H9 (cell line): ENCODE measurements at regions not wholly inside any gene's neighbourhood (a gene's known extent, or its start where the extent isn't known, plus 50 kb on each side); places are given as distances from the start of the nearest gene placed in this dataset.

Experiments used
- DNase-seq: peaks from one replicate; pipeline ENCODE4 v3.0.0-alpha.2; 2017
- H2AFZ ChIP-seq: one replicate; pipeline ENCODE4 v1.6.1; 2013; ENCODE audit warnings: mild to moderate bottlenecking, low read length, control low read depth, moderate library complexity
- H2AK5ac ChIP-seq: 2 replicates; pipeline ENCODE4 v1.6.1; 2013; ENCODE audit warnings: low read length, control low read depth, mixed read lengths; ENCODE audit not compliant: insufficient read length
- H2BK120ac ChIP-seq: one replicate; pipeline ENCODE4 v1.6.1; 2013; ENCODE audit warnings: low read depth, mild to moderate bottlenecking, low read length, control low read depth, inconsistent platforms; ENCODE audit not compliant: poor library complexity, severe bottlenecking
- H2BK12ac ChIP-seq: 2 replicates; pipeline ENCODE4 v1.6.1; 2013; ENCODE audit warnings: low read length, control low read depth, mixed read lengths, low read depth; ENCODE audit not compliant: insufficient read length
- H2BK15ac ChIP-seq: 2 replicates; pipeline ENCODE4 v1.6.1; 2013; ENCODE audit warnings: low read depth, low read length, control low read depth
- H2BK20ac ChIP-seq: one replicate; pipeline ENCODE4 v1.6.1; 2013; ENCODE audit warnings: low read depth, mild to moderate bottlenecking, low read length, control low read depth, inconsistent platforms; ENCODE audit not compliant: poor library complexity, severe bottlenecking
- H2BK5ac ChIP-seq: 2 replicates; pipeline ENCODE4 v1.6.1; 2013; ENCODE audit warnings: low read length, control low read depth, mixed read lengths; ENCODE audit not compliant: insufficient read length
- H3K14ac ChIP-seq: 2 replicates; pipeline ENCODE4 v1.6.1; 2013; ENCODE audit warnings: low read length, control low read depth; ENCODE audit not compliant: insufficient read depth
- H3K18ac ChIP-seq: 2 replicates; pipeline ENCODE4 v1.6.1; 2013; ENCODE audit warnings: low read depth, mild to moderate bottlenecking, mixed read lengths, low read length, control low read depth; ENCODE audit not compliant: insufficient read length
- H3K23ac ChIP-seq: 2 replicates; pipeline ENCODE4 v1.6.1; 2013; ENCODE audit warnings: low read length, control low read depth, mixed read lengths, low read depth; ENCODE audit not compliant: insufficient read length
- H3K23me2 ChIP-seq: 2 replicates; pipeline ENCODE4 v1.6.1; 2013; ENCODE audit warnings: low read depth, mild to moderate bottlenecking, mixed read lengths, low read length, control low read depth; ENCODE audit not compliant: insufficient read length, poor library complexity, severe bottlenecking
- H3K27ac ChIP-seq: 2 replicates; pipeline ENCODE4 v1.5.1; 2013; ENCODE audit warnings: low read length, control low read depth, mixed read lengths, low read depth; ENCODE audit not compliant: insufficient read length
- H3K27me3 ChIP-seq: 2 replicates; pipeline ENCODE4 v1.6.1; 2013; ENCODE audit warnings: low read length, control low read depth, inconsistent platforms; ENCODE audit not compliant: insufficient read depth
- H3K4ac ChIP-seq: 2 replicates; pipeline ENCODE4 v1.6.1; 2013; ENCODE audit warnings: low read depth, mild to moderate bottlenecking, control low read depth, inconsistent platforms, low read length, moderate library complexity
- H3K4me1 ChIP-seq: 2 replicates; pipeline ENCODE4 v1.6.1; 2013; ENCODE audit warnings: low read length, control low read depth, inconsistent platforms; ENCODE audit not compliant: insufficient read depth
- H3K4me2 ChIP-seq: 2 replicates; pipeline ENCODE4 v1.6.1; 2013; ENCODE audit warnings: low read length, control low read depth, mixed read lengths; ENCODE audit not compliant: insufficient read length, insufficient read depth
- H3K56ac ChIP-seq: 2 replicates; pipeline ENCODE4 v1.6.1; 2013; ENCODE audit warnings: low read depth, mild to moderate bottlenecking, mixed read lengths, low read length, control low read depth; ENCODE audit not compliant: insufficient read length
- H3K79me1 ChIP-seq: 2 replicates; pipeline ENCODE4 v1.6.1; 2013; ENCODE audit warnings: low read depth, mild to moderate bottlenecking, moderate library complexity, low read length, control low read depth, inconsistent platforms; ENCODE audit not compliant: insufficient read depth, poor library complexity, severe bottlenecking
- H3K79me2 ChIP-seq: 2 replicates; pipeline ENCODE4 v1.6.1; 2013; ENCODE audit warnings: low read length, control low read depth, inconsistent platforms; ENCODE audit not compliant: insufficient read depth
- H3K9ac ChIP-seq: 2 replicates; pipeline ENCODE4 v1.6.1; 2013; ENCODE audit warnings: low read length, control low read depth, mixed read lengths; ENCODE audit not compliant: insufficient read length; ENCODE audit errors: extremely low read depth
- H3K9me3 ChIP-seq: one replicate; pipeline ENCODE4 v1.6.1; 2013; ENCODE audit warnings: low read depth, low read length, inconsistent platforms; ENCODE audit not compliant: control insufficient read depth
- H3T11ph ChIP-seq: one replicate; pipeline ENCODE4 v1.6.1; 2013; ENCODE audit warnings: mild to moderate bottlenecking, low read length, control low read depth, inconsistent platforms
- H4K20me1 ChIP-seq: one replicate; pipeline ENCODE4 v1.6.1; 2013; ENCODE audit not compliant: control insufficient read depth, insufficient read length, insufficient read depth
- H4K5ac ChIP-seq: 2 replicates; pipeline ENCODE4 v1.6.1; 2013; ENCODE audit warnings: low read depth, mild to moderate bottlenecking, mixed read lengths, low read length, control low read depth; ENCODE audit not compliant: insufficient read length
- H4K8ac ChIP-seq: replicated peaks from 2 replicates; pipeline ENCODE4 v1.6.1; 2013; ENCODE audit warnings: low read length, control low read depth, mixed read lengths, low read depth; ENCODE audit not compliant: insufficient read length
- H4K91ac ChIP-seq: 2 replicates; pipeline ENCODE4 v1.6.1; 2013; ENCODE audit warnings: low read depth, mild to moderate bottlenecking, moderate library complexity, mixed read lengths, low read length, control low read depth; ENCODE audit not compliant: insufficient read length
- H3K27ac Mint-ChIP-seq, 3 experiments: 2 replicates in 2 of 3; 3 replicates in 1 of 3; pipeline ENCODE4 v1.8.0; 2020 to 2021; ENCODE audit warnings: mixed read lengths in 3 of 3, mild to moderate bottlenecking in 1 of 3, moderate library complexity in 1 of 3
- H3K27me3 Mint-ChIP-seq: 2 replicates; pipeline ENCODE4 v1.8.0; 2021; ENCODE audit warnings: low read depth, mild to moderate bottlenecking, moderate library complexity, mixed read lengths
- H3K36me3 Mint-ChIP-seq, 3 experiments: 2 replicates in 2 of 3; 3 replicates in 1 of 3; pipeline ENCODE4 v1.8.0; 2020 to 2021; ENCODE audit warnings: low read depth in 3 of 3, mixed read lengths in 3 of 3; ENCODE audit not compliant: insufficient read depth in 1 of 3
- H3K4me1 Mint-ChIP-seq, 2 experiments: 2 replicates each; pipeline ENCODE4 v1.8.0; 2020; ENCODE audit warnings: mixed read lengths in 2 of 2
- H3K4me3 Mint-ChIP-seq, 2 experiments: 2 replicates in 1 of 2; 3 replicates in 1 of 2; pipeline ENCODE4 v1.8.0; 2020 to 2021; ENCODE audit warnings: mild to moderate bottlenecking in 2 of 2, mixed read lengths in 2 of 2, moderate library complexity in 1 of 2
- H3K9me3 Mint-ChIP-seq, 2 experiments: 2 replicates in 1 of 2; 3 replicates in 1 of 2; pipeline ENCODE4 v1.8.0; 2020; ENCODE audit warnings: mild to moderate bottlenecking in 2 of 2, mixed read lengths in 2 of 2, moderate library complexity in 1 of 2
- CTCF ChIP-seq: fragments of 200-600 bp; sonication (generic); conservative IDR thresholded peaks from 3 replicates; pipeline ENCODE4 v1.8.0; 2021; ENCODE audit warnings: antibody characterized with exemption, mild to moderate bottlenecking
- WGBS: extraction: QIAGEN DNeasy Blood & Tissue Kit; methylation state at CpG from one replicate; pipeline ENCODE4 v1.1.7; 2013; ENCODE audit warnings: missing lambda C conversion rate, low lambda C conversion rate, mixed read lengths; ENCODE audit not compliant: insufficient read length; ENCODE audit errors: extremely low coverage; 5-methylcytosine and 5-hydroxymethylcytosine counted together

DNA sequence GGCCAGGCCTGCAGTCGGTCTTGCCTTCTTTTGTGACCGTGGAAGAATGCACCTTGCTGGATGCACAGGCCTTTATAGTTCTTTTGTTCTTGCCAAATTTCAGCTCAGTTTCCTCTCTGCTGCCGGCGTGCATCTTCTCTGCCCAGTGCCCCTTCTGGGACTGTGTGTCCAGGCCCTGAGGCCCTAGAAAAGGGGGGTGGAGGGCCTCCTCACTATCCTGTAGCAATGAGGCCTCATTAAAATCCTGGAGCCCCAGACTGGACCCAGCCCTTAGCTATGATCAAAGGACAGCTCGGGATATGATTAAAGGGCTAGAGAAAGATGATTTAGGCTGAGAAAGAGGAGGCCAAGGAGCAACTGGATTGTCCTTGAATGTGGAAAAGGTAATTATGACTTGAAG is 229.8 kb downstream of the SEC14L1 start:
- Histone ChIP-seq H4K5ac (no peak overlapping the region), H3K23me2 (peaks cover 11% of the 10 kb centered on the region), H3K9ac (no peak overlapping the region), H4K91ac (no peak overlapping the region), H2AK5ac (no peak overlapping the region), H3K56ac (no peak overlapping the region), H3T11ph (no peak overlapping the region), H3K4me1 (peaks cover 10% of the 10 kb centered on the region; the same call in 1 of the 2 replicates), H3K14ac (no peak overlapping the region), H2BK15ac (no peak overlapping the region), H3K27ac (no peak overlapping the region), H3K18ac (no peak overlapping the region), H3K4me2 (no peak overlapping the region), H3K23ac (no peak overlapping the region), H4K8ac (no peak overlapping the region), H4K20me1 (peaks cover 3% of the 10 kb centered on the region), H3K9me3 (no peaks in the 10 kb centered on the region), H2BK5ac (no peak overlapping the region), H2BK20ac (no peak overlapping the region), H3K79me2 (peaks cover 4% of the 10 kb centered on the region; the same call in 1 of the 2 replicates), H3K4ac (no peak overlapping the region), H3K79me1 (peaks cover 3% of the 10 kb centered on the region), H2BK120ac (no peak overlapping the region), H3K27me3 (no peaks in the 10 kb centered on the region), H2BK12ac (no peak overlapping the region), H2AFZ (no peak overlapping the region)
- peak overlapping the region in 1 of 2 experiments; percentile 50; a peak in 1 of 5 replicates for H3K4me3 Mint-ChIP-seq
- TF ChIP-seq CTCF: no peak
- peaks cover 1% of the 10 kb centered on the region; the same call in 1 of the 2 replicates for H3K27me3 Mint-ChIP-seq
- DNase-seq: no peak
- H3K27ac Mint-ChIP-seq: no peak overlapping the region
- no CpG with 5 or more reads among the region's 5 CpGs for WGBS
- H3K4me1 Mint-ChIP-seq: peaks cover 53 to 56% of the 10 kb centered on the region in 2 experiments
- no peaks in the 10 kb centered on the region; a peak in 1 of 5 replicates for H3K9me3 Mint-ChIP-seq
- peaks cover 0 to 4% (median 2%) of the 10 kb centered on the region in 3 experiments; a peak in 4 of 7 replicates for H3K36me3 Mint-ChIP-seq
